ENCODE measurements at regions not wholly inside any gene's neighbourhood (a gene's known extent, or its start where the extent isn't known, plus 50 kb on each side); places are given as distances from the start of the nearest gene placed in this dataset.
A peak's percentile ranks its signal among the peaks of the same experiment; 100 is the strongest.

DNA sequence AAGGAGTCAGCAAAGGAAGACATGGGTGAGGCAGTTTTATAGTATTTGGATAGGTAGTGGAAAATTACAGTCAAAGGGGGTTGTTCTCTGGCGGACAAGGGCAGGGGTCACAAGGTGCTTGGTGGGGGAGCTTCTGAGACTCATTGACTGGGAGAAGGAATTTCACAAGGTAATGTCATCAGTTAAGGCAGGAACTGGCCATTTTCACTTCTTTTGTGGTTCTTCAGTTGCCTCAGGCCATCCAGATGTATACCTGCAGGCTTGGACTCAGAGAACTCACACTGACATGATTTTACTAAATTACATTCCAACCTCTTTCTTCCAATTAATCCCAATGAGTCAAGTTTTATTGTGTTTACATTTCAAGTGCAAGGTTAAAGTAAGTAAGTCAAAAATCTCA is 240.5 kb upstream of the API5 start:
- Histone ChIP-seq H4K91ac (ENCODE audit: low read depth, low read length) (no peak overlapping the region), H3K4me3 (ENCODE audit: low read depth, low read length) (no peak overlapping the region), H2AK5ac (ENCODE audit: low read length) (no peak overlapping the region), H3K18ac (ENCODE audit: low read length) (no peak overlapping the region), H3K79me2 (ENCODE audit: control insufficient read depth, insufficient read depth, low read length, poor library complexity) (no peaks in the 10 kb centered on the region), H3K27ac (ENCODE audit: low read depth, low read length) (peak overlapping the region; percentile 64), H2AFZ (ENCODE audit: insufficient read depth, low read length, poor library complexity) (no peak overlapping the region), H3K79me1 (ENCODE audit: low read length) (peaks cover 7% of the 10 kb centered on the region), H3K23ac (ENCODE audit: low read length) (no peak overlapping the region), H4K8ac (ENCODE audit: low read depth, low read length) (no peak overlapping the region), H2BK12ac (ENCODE audit: low read length) (no peak overlapping the region), H4K12ac (ENCODE audit: low read depth, low read length) (no peak overlapping the region), H3K4me1 (ENCODE audit: control insufficient read depth in 1 of 2, insufficient read depth in 2 of 2, low read length in 2 of 2) (peaks cover 3 to 5% of the 10 kb centered on the region in 2 experiments), H3K9me3 (ENCODE audit: insufficient read depth, low read depth, low read length) (no peaks in the 10 kb centered on the region), H3K9ac (ENCODE audit: low read length) (no peak overlapping the region), H3K14ac (ENCODE audit: low read length) (no peak overlapping the region), H3K27me3 (ENCODE audit: insufficient read depth, low read length) (no peaks in the 10 kb centered on the region), H2BK120ac (ENCODE audit: insufficient read depth, low read length, poor library complexity) (no peak overlapping the region), H3K4me2 (ENCODE audit: low read length) (no peak overlapping the region), H2BK5ac (ENCODE audit: low read depth, low read length, poor library complexity) (no peak overlapping the region), H3K36me3 (ENCODE audit: control insufficient read depth in 1 of 2, insufficient read depth in 2 of 2, low read length in 2 of 2) (no peaks in the 10 kb centered on the region), H3K4ac (ENCODE audit: low read depth, low read length) (no peak overlapping the region)
- DNase-seq: no peak
- WGBS (ENCODE audit: extremely low coverage, insufficient coverage, insufficient read length): no CpG with 5 or more reads among the region's 1 CpG

DNA sequence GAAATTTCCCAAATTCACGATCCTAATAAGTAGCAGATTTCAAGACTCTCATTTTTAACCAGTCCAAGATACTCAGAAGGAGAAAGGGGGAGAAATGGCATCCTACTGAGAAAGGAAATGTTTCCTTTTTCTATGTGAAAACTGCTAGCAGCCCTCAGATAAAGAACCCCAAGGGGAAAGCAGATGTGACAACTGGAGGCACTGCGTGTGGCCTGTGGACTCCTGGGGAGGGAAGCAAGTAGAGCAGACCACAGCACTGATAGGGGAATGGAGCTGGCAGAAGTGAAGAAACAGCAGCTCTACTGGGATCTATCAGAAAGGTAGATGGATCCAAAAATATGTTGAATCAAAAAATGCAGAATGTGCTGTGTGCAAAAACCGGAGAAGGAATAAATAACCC is 239.7 kb upstream of the API5 start:
- Histone ChIP-seq H3K9ac (ENCODE audit: low read length) (no peak overlapping the region), H3K4ac (ENCODE audit: low read depth, low read length) (no peak overlapping the region), H3K23ac (ENCODE audit: low read length) (no peak overlapping the region), H3K4me3 (ENCODE audit: low read depth, low read length) (no peak overlapping the region), H4K8ac (ENCODE audit: low read depth, low read length) (peak overlapping the region; percentile 58), H4K91ac (ENCODE audit: low read depth, low read length) (peak overlapping the region; percentile 45), H2AFZ (ENCODE audit: insufficient read depth, low read length, poor library complexity) (no peak overlapping the region), H3K79me2 (ENCODE audit: control insufficient read depth, insufficient read depth, low read length, poor library complexity) (no peaks in the 10 kb centered on the region), H2BK12ac (ENCODE audit: low read length) (peak overlapping the region; percentile 42), H3K9me3 (ENCODE audit: insufficient read depth, low read depth, low read length) (no peaks in the 10 kb centered on the region), H2BK5ac (ENCODE audit: low read depth, low read length, poor library complexity) (peak overlapping the region; percentile 45), H3K27me3 (ENCODE audit: insufficient read depth, low read length) (no peaks in the 10 kb centered on the region), H3K27ac (ENCODE audit: low read depth, low read length) (no peak overlapping the region), H2AK5ac (ENCODE audit: low read length) (no peak overlapping the region), H3K4me1 (ENCODE audit: control insufficient read depth in 1 of 2, insufficient read depth in 2 of 2, low read length in 2 of 2) (peaks cover 3 to 5% of the 10 kb centered on the region in 2 experiments), H3K18ac (ENCODE audit: low read length) (peak overlapping the region; percentile 33), H3K4me2 (ENCODE audit: low read length) (no peak overlapping the region), H3K14ac (ENCODE audit: low read length) (peak overlapping the region; percentile 6), H3K79me1 (ENCODE audit: low read length) (peaks cover 7% of the 10 kb centered on the region), H2BK120ac (ENCODE audit: insufficient read depth, low read length, poor library complexity) (no peak overlapping the region), H3K36me3 (ENCODE audit: control insufficient read depth in 1 of 2, insufficient read depth in 2 of 2, low read length in 2 of 2) (no peaks in the 10 kb centered on the region), H4K12ac (ENCODE audit: low read depth, low read length) (no peak overlapping the region)
- WGBS (ENCODE audit: extremely low coverage, insufficient coverage, insufficient read length): no CpG with 5 or more reads among the region's 3 CpGs
- DNase-seq: no peak

DNA sequence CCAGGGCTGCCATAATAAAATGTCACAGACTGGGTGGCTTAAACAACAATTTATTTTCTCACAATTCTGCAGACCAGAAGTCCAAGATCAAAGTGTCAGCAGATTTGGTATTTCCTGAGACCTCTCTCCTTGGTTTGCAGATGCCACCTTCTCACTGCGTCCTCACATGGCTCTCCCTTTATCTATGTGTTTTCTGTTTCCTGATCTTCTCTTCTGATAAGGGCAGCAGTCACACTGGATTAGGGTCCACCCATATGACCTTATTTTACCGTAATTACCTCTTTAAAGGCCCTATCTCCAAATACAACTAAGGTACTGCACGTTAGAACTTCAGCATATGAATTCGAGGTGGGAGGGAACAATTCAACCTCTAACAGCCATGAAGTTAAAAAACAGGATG is 238.9 kb upstream of the API5 start:
- no peak overlapping the region for H3K4me3 ChIP-seq (ENCODE audit: low read depth, low read length)
- no peak overlapping the region for H3K23ac ChIP-seq (ENCODE audit: low read length)
- no peak overlapping the region for H3K9ac ChIP-seq (ENCODE audit: low read length)
- H3K4ac ChIP-seq (ENCODE audit: low read depth, low read length): no peak overlapping the region
- no CpG with 5 or more reads among the region's 4 CpGs for WGBS (ENCODE audit: extremely low coverage, insufficient coverage, insufficient read length)
- H4K91ac ChIP-seq (ENCODE audit: low read depth, low read length): no peak overlapping the region
- no peak overlapping the region for H4K12ac ChIP-seq (ENCODE audit: low read depth, low read length)
- no peak overlapping the region for H3K18ac ChIP-seq (ENCODE audit: low read length)
- no peak overlapping the region for H2BK5ac ChIP-seq (ENCODE audit: low read depth, low read length, poor library complexity)
- H3K4me2 ChIP-seq (ENCODE audit: low read length): no peak overlapping the region
- no peak overlapping the region for H2AK5ac ChIP-seq (ENCODE audit: low read length)
- no peaks in the 10 kb centered on the region for H3K27me3 ChIP-seq (ENCODE audit: insufficient read depth, low read length)
- no peak overlapping the region for H2BK120ac ChIP-seq (ENCODE audit: insufficient read depth, low read length, poor library complexity)
- H3K36me3 ChIP-seq (ENCODE audit: control insufficient read depth in 1 of 2, insufficient read depth in 2 of 2, low read length in 2 of 2): no peaks in the 10 kb centered on the region
- no peaks in the 10 kb centered on the region for H3K9me3 ChIP-seq (ENCODE audit: insufficient read depth, low read depth, low read length)
- peaks cover 7% of the 10 kb centered on the region for H3K79me1 ChIP-seq (ENCODE audit: low read length)
- no peak overlapping the region for H4K8ac ChIP-seq (ENCODE audit: low read depth, low read length)
- no peak overlapping the region for H2BK12ac ChIP-seq (ENCODE audit: low read length)
- H2AFZ ChIP-seq (ENCODE audit: insufficient read depth, low read length, poor library complexity): no peak overlapping the region
- H3K79me2 ChIP-seq (ENCODE audit: control insufficient read depth, insufficient read depth, low read length, poor library complexity): no peaks in the 10 kb centered on the region
- H3K27ac ChIP-seq (ENCODE audit: low read depth, low read length): no peak overlapping the region
- H3K4me1 ChIP-seq (ENCODE audit: control insufficient read depth in 1 of 2, insufficient read depth in 2 of 2, low read length in 2 of 2): peaks cover 3 to 5% of the 10 kb centered on the region in 2 experiments
- H3K14ac ChIP-seq (ENCODE audit: low read length): no peak overlapping the region
- no peak for DNase-seq

DNA sequence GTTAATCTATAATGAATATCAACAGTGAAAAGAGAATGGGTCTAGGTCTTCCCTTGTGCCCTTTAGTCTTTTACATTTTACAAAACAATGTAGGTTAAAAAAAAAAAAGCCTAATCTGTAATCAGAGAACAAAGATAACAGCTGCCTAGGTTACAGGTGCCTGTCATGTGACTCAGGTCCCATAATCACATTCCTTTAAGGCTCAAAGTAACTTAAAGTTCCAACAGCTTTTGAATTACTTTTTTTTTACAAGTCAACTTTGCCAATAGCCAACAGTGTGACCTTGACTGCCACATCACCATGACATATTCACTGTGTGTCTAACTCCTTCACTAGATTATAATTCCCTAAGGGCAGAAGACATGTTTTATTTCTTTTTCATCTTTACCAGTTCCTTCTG is 237.0 kb upstream of the API5 start:
- Histone ChIP-seq H3K23ac (ENCODE audit: low read length) (no peak overlapping the region), H3K79me1 (ENCODE audit: low read length) (peaks cover 7% of the 10 kb centered on the region), H3K4me3 (ENCODE audit: low read depth, low read length) (no peak overlapping the region), H4K8ac (ENCODE audit: low read depth, low read length) (no peak overlapping the region), H4K12ac (ENCODE audit: low read depth, low read length) (no peak overlapping the region), H3K36me3 (ENCODE audit: control insufficient read depth in 1 of 2, insufficient read depth in 2 of 2, low read length in 2 of 2) (no peaks in the 10 kb centered on the region), H3K4me2 (ENCODE audit: low read length) (no peak overlapping the region), H2BK5ac (ENCODE audit: low read depth, low read length, poor library complexity) (no peak overlapping the region), H3K4ac (ENCODE audit: low read depth, low read length) (no peak overlapping the region), H2BK12ac (ENCODE audit: low read length) (no peak overlapping the region), H3K4me1 (ENCODE audit: control insufficient read depth in 1 of 2, insufficient read depth in 2 of 2, low read length in 2 of 2) (peaks cover 3 to 5% of the 10 kb centered on the region in 2 experiments), H3K9me3 (ENCODE audit: insufficient read depth, low read depth, low read length) (no peaks in the 10 kb centered on the region), H3K27ac (ENCODE audit: low read depth, low read length) (no peak overlapping the region), H2AFZ (ENCODE audit: insufficient read depth, low read length, poor library complexity) (no peak overlapping the region), H3K27me3 (ENCODE audit: insufficient read depth, low read length) (no peaks in the 10 kb centered on the region), H3K9ac (ENCODE audit: low read length) (no peak overlapping the region), H3K18ac (ENCODE audit: low read length) (no peak overlapping the region), H2BK120ac (ENCODE audit: insufficient read depth, low read length, poor library complexity) (no peak overlapping the region), H2AK5ac (ENCODE audit: low read length) (no peak overlapping the region), H3K79me2 (ENCODE audit: control insufficient read depth, insufficient read depth, low read length, poor library complexity) (no peaks in the 10 kb centered on the region), H4K91ac (ENCODE audit: low read depth, low read length) (no peak overlapping the region), H3K14ac (ENCODE audit: low read length) (no peak overlapping the region)
- DNase-seq: no peak

DNA sequence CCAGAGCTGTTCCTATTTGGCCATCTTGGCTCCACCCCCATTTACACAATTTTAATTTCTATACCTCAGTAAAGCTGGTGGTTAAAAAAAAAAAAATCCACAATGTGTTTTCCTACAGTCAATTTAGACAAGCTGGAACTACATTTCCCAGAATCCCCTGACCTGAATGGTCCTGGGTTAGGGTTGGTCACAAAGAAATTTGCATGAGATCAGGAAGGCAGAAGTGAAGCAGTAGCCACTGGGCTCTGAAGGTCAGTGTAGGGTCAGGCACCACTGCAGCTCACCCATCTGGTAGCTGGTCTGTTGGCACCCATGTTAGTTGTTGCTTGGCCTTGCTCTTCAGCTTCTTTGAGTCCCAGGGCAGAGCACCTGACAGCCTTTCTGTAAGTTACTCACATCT is 210.7 kb upstream of the API5 start:
- H2AFZ ChIP-seq (ENCODE audit: insufficient read depth, low read length, poor library complexity): no peak overlapping the region
- H3K18ac ChIP-seq (ENCODE audit: low read length): no peak overlapping the region
- no peak overlapping the region for H2BK12ac ChIP-seq (ENCODE audit: low read length)
- DNase-seq: no peak
- H4K91ac ChIP-seq (ENCODE audit: low read depth, low read length): no peak overlapping the region
- no peak overlapping the region for H3K9ac ChIP-seq (ENCODE audit: low read length)
- no peak overlapping the region for H4K12ac ChIP-seq (ENCODE audit: low read depth, low read length)
- no peak overlapping the region for H2AK5ac ChIP-seq (ENCODE audit: low read length)
- no peaks in the 10 kb centered on the region for H3K36me3 ChIP-seq (ENCODE audit: control insufficient read depth in 1 of 2, insufficient read depth in 2 of 2, low read length in 2 of 2)
- peaks cover 2% of the 10 kb centered on the region for H3K9me3 ChIP-seq (ENCODE audit: insufficient read depth, low read depth, low read length)
- H3K79me1 ChIP-seq (ENCODE audit: low read length): no peaks in the 10 kb centered on the region
- H3K4me1 ChIP-seq (ENCODE audit: control insufficient read depth in 1 of 2, insufficient read depth in 2 of 2, low read length in 2 of 2): no peaks in the 10 kb centered on the region
- no peak overlapping the region for H4K8ac ChIP-seq (ENCODE audit: low read depth, low read length)
- H3K23ac ChIP-seq (ENCODE audit: low read length): no peak overlapping the region
- no peak overlapping the region for H3K27ac ChIP-seq (ENCODE audit: low read depth, low read length)
- H3K4me3 ChIP-seq (ENCODE audit: low read depth, low read length): no peak overlapping the region
- no peak overlapping the region for H3K4me2 ChIP-seq (ENCODE audit: low read length)
- no peaks in the 10 kb centered on the region for H3K79me2 ChIP-seq (ENCODE audit: control insufficient read depth, insufficient read depth, low read length, poor library complexity)
- H3K4ac ChIP-seq (ENCODE audit: low read depth, low read length): no peak overlapping the region
- no peak overlapping the region for H2BK120ac ChIP-seq (ENCODE audit: insufficient read depth, low read length, poor library complexity)
- no peaks in the 10 kb centered on the region for H3K27me3 ChIP-seq (ENCODE audit: insufficient read depth, low read length)
- no peak overlapping the region for H2BK5ac ChIP-seq (ENCODE audit: low read depth, low read length, poor library complexity)
- H3K14ac ChIP-seq (ENCODE audit: low read length): no peak overlapping the region
